Activated B cell treated with CpG ODN at 0.5 μM for 24 hours (primary cell): ENCODE measurements at regions not wholly inside any gene's neighbourhood (a gene's known extent, or its start where the extent isn't known, plus 50 kb on each side); places are given as distances from the start of the nearest gene placed in this dataset.

Source experiments
- ATAC-seq: fragments of 200-7000 bp; cut with Tn5 transposase; one replicate; pipeline ENCODE4 v1.10.0; 2021; ENCODE audit warnings: low read depth, mild to moderate bottlenecking, moderate library complexity
- CTCF ChIA-PET: fragments of 350-600 bp; sonication (Branson Sonifier 250); formaldehyde crosslinking; loops from one replicate; lab custom pipeline; 2021; ENCODE audit warnings: antibody characterized with exemption; lab: Charles Lee
- POLR2A ChIA-PET: fragments of 350-600 bp; sonication (Branson Sonifier 250); formaldehyde crosslinking; loops from one replicate; lab custom pipeline; 2021; ENCODE audit warnings: antibody characterized with exemption; lab: Charles Lee
- DNase-seq: peaks from one replicate; pipeline ENCODE4 v3.0.0; 2022
- H3K27ac Mint-ChIP-seq: one replicate; pipeline ENCODE4 v1.8.0; 2020; ENCODE audit warnings: mixed read lengths
- H3K27me3 Mint-ChIP-seq: one replicate; pipeline ENCODE4 v1.8.0; 2021; ENCODE audit warnings: mixed read lengths
- H3K36me3 Mint-ChIP-seq: one replicate; pipeline ENCODE4 v1.8.0; 2021; ENCODE audit warnings: low read depth, mixed read lengths
- H3K4me1 Mint-ChIP-seq: one replicate; pipeline ENCODE4 v1.8.0; 2021; ENCODE audit warnings: mixed read lengths
- H3K4me3 Mint-ChIP-seq: one replicate; pipeline ENCODE4 v1.8.0; 2020; ENCODE audit warnings: mild to moderate bottlenecking, mixed read lengths
- H3K9me3 Mint-ChIP-seq: one replicate; pipeline ENCODE4 v1.8.0; 2020; ENCODE audit warnings: mixed read lengths
- CTCF ChIP-seq: fragments of 200-600 bp; IDR thresholded peaks from one replicate; pipeline ENCODE4 v1.8.0; 2022; ENCODE audit warnings: antibody characterized with exemption, mild to moderate bottlenecking
- intact Hi-C: fragments of 100-400 bp; cut with micrococcal nuclease; formaldehyde crosslinking; loops from one replicate; pipeline ENCODE4 v1.15.1; 2024

- DNase-seq (no peak), ATAC-seq (no peak)
- no peak for TF ChIP-seq CTCF
- ChIA-PET POLR2A (no interaction called here), CTCF (no interaction called here)
- intact Hi-C loops = no loop called here
- H3K27ac Mint-ChIP-seq = no peak overlapping the region
- no peak overlapping the region for H3K4me3 Mint-ChIP-seq
- no peaks in the 10 kb centered on the region for H3K36me3 Mint-ChIP-seq
- no peaks in the 10 kb centered on the region for H3K27me3 Mint-ChIP-seq
- H3K4me1 Mint-ChIP-seq = no peaks in the 10 kb centered on the region
- H3K9me3 Mint-ChIP-seq = no peaks in the 10 kb centered on the region
Observed at GRCh38 chr1:59034925-59035324, 251.1 kb upstream of the JUN start.

DNA sequence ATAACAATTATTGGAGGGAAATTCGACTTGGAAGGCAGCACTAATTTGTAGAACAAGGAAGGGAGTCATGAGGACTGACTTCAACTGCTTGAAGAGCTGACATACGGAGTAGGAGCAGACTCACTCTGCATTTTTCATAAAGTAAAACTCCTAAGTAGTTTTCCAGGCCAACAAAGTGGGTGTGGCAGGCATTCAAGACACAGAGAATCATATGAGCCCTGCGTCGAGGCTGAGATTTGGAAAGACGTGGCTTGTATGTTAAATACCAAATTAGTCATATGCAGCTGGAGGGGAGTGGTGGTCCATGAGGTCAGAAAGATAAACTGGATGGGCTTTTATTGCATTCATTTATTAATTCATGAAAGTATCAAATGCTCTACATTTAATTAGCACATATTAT, 255.7 kb upstream of the JUN start:
- no peak overlapping the region for H3K27ac Mint-ChIP-seq
- ChIA-PET POLR2A (no interaction called here), CTCF (no interaction called here)
- intact Hi-C loops = no loop called here
- H3K4me1 Mint-ChIP-seq = no peaks in the 10 kb centered on the region
- no peak for DNase-seq
- H3K27me3 Mint-ChIP-seq = no peaks in the 10 kb centered on the region
- TF ChIP-seq CTCF = no peak
- no peak overlapping the region for H3K4me3 Mint-ChIP-seq
- ATAC-seq = no peak
- no peaks in the 10 kb centered on the region for H3K9me3 Mint-ChIP-seq
- no peaks in the 10 kb centered on the region for H3K36me3 Mint-ChIP-seq

- H3K4me3 Mint-ChIP-seq = no peak overlapping the region
- CTCF ChIA-PET = interaction anchor here (1.8 kb wide), 1 partner anchor 14 kb away, joined by 5 read pairs; no protein-coding TSS in a partner anchor
Observed at GRCh38 chr1:59040486-59040885, 256.4 kb upstream of the FGGY start.

DNA sequence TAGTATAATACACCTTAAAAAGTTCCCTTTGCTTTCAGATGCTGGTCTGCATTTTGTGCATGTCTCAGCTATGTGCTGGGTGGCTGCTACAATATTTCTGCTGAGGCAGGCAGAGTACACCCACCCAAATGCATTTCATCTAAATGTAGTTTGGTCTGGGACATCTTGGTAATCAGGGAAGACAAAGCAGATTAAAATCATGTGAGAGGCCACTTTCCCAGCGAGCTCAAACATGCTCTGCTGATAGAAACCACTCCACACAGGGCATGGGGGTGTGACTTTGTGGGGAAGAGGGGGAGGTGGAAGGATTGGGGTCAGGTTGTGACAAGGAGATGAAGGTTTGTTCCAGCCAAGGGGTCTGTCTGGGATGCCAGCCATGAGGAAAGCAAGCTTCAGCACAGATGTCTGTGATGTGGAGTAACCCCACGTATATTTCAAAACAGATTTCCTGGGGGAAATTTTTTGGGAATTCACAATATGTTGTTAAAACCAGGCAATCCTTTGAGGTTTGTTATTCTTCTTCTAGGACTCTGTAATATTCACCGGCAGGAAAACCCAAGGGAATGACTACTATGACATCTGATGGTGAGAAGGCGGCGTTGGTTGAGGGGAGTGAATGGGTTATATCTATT, 255.1 kb upstream of the FGGY start:
- no peak overlapping the region for H3K4me3 Mint-ChIP-seq
- H3K36me3 Mint-ChIP-seq = no peaks in the 10 kb centered on the region
- H3K27ac Mint-ChIP-seq = no peak overlapping the region
- intact Hi-C loops = no loop called here
- POLR2A ChIA-PET = no interaction called here
- CTCF ChIA-PET = interaction anchor here (1.8 kb wide), 1 partner anchor 15 kb away, joined by 5 read pairs; no protein-coding TSS in a partner anchor
- H3K27me3 Mint-ChIP-seq = no peaks in the 10 kb centered on the region
- no peak for ATAC-seq
- no peaks in the 10 kb centered on the region for H3K9me3 Mint-ChIP-seq
- peaks cover 21% of the 10 kb centered on the region for H3K4me1 Mint-ChIP-seq
- no peak for TF ChIP-seq CTCF
- no peak for DNase-seq

More at GRCh38 chr1:59040486-59040885, 256.4 kb upstream of the FGGY start:
- no peak for ATAC-seq
- intact Hi-C loops = no loop called here
- H3K27ac Mint-ChIP-seq = no peak overlapping the region
- TF ChIP-seq CTCF = no peak
- H3K27me3 Mint-ChIP-seq = no peaks in the 10 kb centered on the region
- no peaks in the 10 kb centered on the region for H3K9me3 Mint-ChIP-seq
- no peak for DNase-seq
- no peaks in the 10 kb centered on the region for H3K36me3 Mint-ChIP-seq
- POLR2A ChIA-PET = no interaction called here
- peaks cover 8% of the 10 kb centered on the region for H3K4me1 Mint-ChIP-seq

DNA sequence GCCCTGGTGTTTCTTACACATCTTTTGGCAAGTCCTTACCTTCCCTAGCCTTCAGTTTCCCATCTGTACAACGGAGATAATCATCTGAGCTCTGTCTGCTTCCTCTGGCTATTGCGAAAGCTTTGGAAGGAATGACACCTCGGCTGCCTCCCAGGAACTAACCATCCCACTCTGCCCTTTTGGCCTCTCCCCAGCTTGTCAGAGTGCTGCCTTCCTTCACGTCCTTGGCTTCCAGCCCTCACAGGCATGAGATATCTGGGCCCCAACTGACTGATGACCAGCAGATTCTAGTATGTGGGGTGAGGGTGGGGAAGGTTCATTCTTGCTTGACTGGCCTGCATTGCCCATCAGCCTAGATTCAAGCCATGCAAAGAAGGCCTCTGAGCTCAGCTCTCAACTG, 253.1 kb upstream of the FGGY start:
- no peak overlapping the region for H3K27ac Mint-ChIP-seq
- DNase-seq = no peak
- no peak for ATAC-seq
- no peak for TF ChIP-seq CTCF
- no peaks in the 10 kb centered on the region for H3K9me3 Mint-ChIP-seq
- no peaks in the 10 kb centered on the region for H3K27me3 Mint-ChIP-seq
- ChIA-PET CTCF (interaction anchor here (1.2 kb wide), 1 partner anchor 52 kb away, joined by 3 read pairs; no protein-coding TSS in a partner anchor), POLR2A (interaction anchor here (1.0 kb wide), 1 partner anchor 79 kb away, joined by 3 read pairs; no protein-coding TSS in a partner anchor)
- H3K4me3 Mint-ChIP-seq = no peak overlapping the region
- H3K4me1 Mint-ChIP-seq = peaks cover 31% of the 10 kb centered on the region
- intact Hi-C loops = no loop called here
- no peaks in the 10 kb centered on the region for H3K36me3 Mint-ChIP-seq
